Cardiac muscle cell (in vitro differentiated cells and primary cell): ENCODE measurements at regions not wholly inside any gene's neighbourhood (a gene's known extent, or its start where the extent isn't known, plus 50 kb on each side); places are given as distances from the start of the nearest gene placed in this dataset.

Experiments used
- DNase-seq, 2 donors: peaks; one replicate each; pipeline versions ENCODE4 v3.0.0 to v3.0.0-alpha.2; 2010 to 2017; ENCODE audit warnings: low read depth in 1 of 2, low spot score in 1 of 2
- H3K27ac ChIP-seq: fragments of 200-600 bp; sonication (generic); 2 replicates; pipeline ENCODE4 v1.5.1; 2016
- H3K27me3 ChIP-seq: fragments of 200-600 bp; sonication (generic); 2 replicates; pipeline ENCODE4 v1.6.0; 2016; ENCODE audit warnings: control low read depth
- H3K36me3 ChIP-seq: fragments of 200-600 bp; sonication (generic); 2 replicates; pipeline ENCODE4 v1.5.1; 2016; ENCODE audit warnings: control low read depth
- H3K4me1 ChIP-seq: fragments of 200-600 bp; sonication (generic); 2 replicates; pipeline ENCODE4 v1.8.1; 2017; ENCODE audit warnings: low read depth, mild to moderate bottlenecking, mixed run types
- H3K4me3 ChIP-seq: fragments of 200-600 bp; sonication (generic); 2 replicates; pipeline ENCODE4 v1.5.1; 2016; ENCODE audit warnings: mild to moderate bottlenecking
- H3K9me3 ChIP-seq: fragments of 200-600 bp; sonication (generic); 2 replicates; pipeline ENCODE4 v1.5.1; 2017; ENCODE audit warnings: low read depth, mild to moderate bottlenecking, control low read depth
- CTCF ChIP-seq: IDR thresholded peaks from 2 replicates; pipeline ENCODE4 v1.5.1; 2012; ENCODE audit warnings: low read depth, mild to moderate bottlenecking, low read length

- peak overlapping the region; percentile 90 for H3K27ac ChIP-seq
- no peak overlapping the region for H3K4me3 ChIP-seq
- H3K4me1 ChIP-seq, result peaks cover 21% of the 10 kb centered on the region
- H3K27me3 ChIP-seq, result no peaks in the 10 kb centered on the region
- no peaks in the 10 kb centered on the region for H3K9me3 ChIP-seq
- no peak for TF ChIP-seq CTCF
- H3K36me3 ChIP-seq, result no peaks in the 10 kb centered on the region
- peak in 1 of 2 donors; percentile 69 for DNase-seq
Observed at GRCh38 chr5:91281401-91281800, 101.7 kb downstream of the ARRDC3 start.

- TF ChIP-seq CTCF, result peak; percentile 9
- H3K27ac ChIP-seq, result peak overlapping the region; percentile 90
- H3K4me3 ChIP-seq, result peak overlapping the region; percentile 30
- peak; percentile 95 to 99 for DNase-seq
- H3K36me3 ChIP-seq, result no peaks in the 10 kb centered on the region
- H3K4me1 ChIP-seq, result peaks cover 21% of the 10 kb centered on the region
- no peaks in the 10 kb centered on the region for H3K9me3 ChIP-seq
- no peaks in the 10 kb centered on the region for H3K27me3 ChIP-seq
Observed at GRCh38 chr5:91280362-91281269, 102.5 kb downstream of the ARRDC3 start.

GRCh38 chr5:91277840-91278239, 105.3 kb downstream of the ARRDC3 start:
- Histone ChIP-seq H3K4me3 (no peak overlapping the region), H3K4me1 (peaks cover 21% of the 10 kb centered on the region), H3K9me3 (no peaks in the 10 kb centered on the region), H3K27ac (no peak overlapping the region), H3K27me3 (no peaks in the 10 kb centered on the region), H3K36me3 (no peaks in the 10 kb centered on the region)
- no peak for DNase-seq
- TF ChIP-seq CTCF, result no peak

- Histone ChIP-seq H3K4me3 (no peak overlapping the region), H3K9me3 (no peaks in the 10 kb centered on the region), H3K36me3 (no peaks in the 10 kb centered on the region), H3K27me3 (no peaks in the 10 kb centered on the region), H3K27ac (no peak overlapping the region), H3K4me1 (peaks cover 21% of the 10 kb centered on the region)
- no peak for TF ChIP-seq CTCF
- peak in 1 of 2 donors; percentile 27 for DNase-seq
Observed at GRCh38 chr5:91277093-91277626, 106.0 kb downstream of the ARRDC3 start.

GRCh38 chr5:91272858-91273257, 110.3 kb downstream of the ARRDC3 start:
- Histone ChIP-seq H3K27ac (no peak overlapping the region), H3K27me3 (no peaks in the 10 kb centered on the region), H3K4me1 (peaks cover 9% of the 10 kb centered on the region), H3K36me3 (no peaks in the 10 kb centered on the region), H3K9me3 (no peaks in the 10 kb centered on the region), H3K4me3 (no peak overlapping the region)
- no peak for DNase-seq
- TF ChIP-seq CTCF, result no peak
